AG10803 (cell line): ENCODE measurements at regions not wholly inside any gene's neighbourhood (a gene's known extent, or its start where the extent isn't known, plus 50 kb on each side); places are given as distances from the start of the nearest gene placed in this dataset.

ENCODE experiments used
- DNase-seq: peaks from one replicate; pipeline ENCODE4 v3.0.0; 2010; ENCODE audit warnings: low read depth
- H3K4me3 ChIP-seq: 2 replicates; pipeline ENCODE4 v1.5.1; 2011; ENCODE audit warnings: mild to moderate bottlenecking, low read length, control low read depth
- TF ChIP-seq, protein P1 (sequence below): conservative IDR thresholded peaks from 2 replicates; pipeline ENCODE4 v1.5.1; 2011; ENCODE audit warnings: mild to moderate bottlenecking, low read length, control low read depth, inconsistent platforms

GRCh38 chr6:81387163-81387562 is 365.3 kb downstream of the TENT5A start:
- DNase-seq = no peak
- H3K4me3 ChIP-seq = no peak overlapping the region
- TF ChIP-seq, protein P1, sequence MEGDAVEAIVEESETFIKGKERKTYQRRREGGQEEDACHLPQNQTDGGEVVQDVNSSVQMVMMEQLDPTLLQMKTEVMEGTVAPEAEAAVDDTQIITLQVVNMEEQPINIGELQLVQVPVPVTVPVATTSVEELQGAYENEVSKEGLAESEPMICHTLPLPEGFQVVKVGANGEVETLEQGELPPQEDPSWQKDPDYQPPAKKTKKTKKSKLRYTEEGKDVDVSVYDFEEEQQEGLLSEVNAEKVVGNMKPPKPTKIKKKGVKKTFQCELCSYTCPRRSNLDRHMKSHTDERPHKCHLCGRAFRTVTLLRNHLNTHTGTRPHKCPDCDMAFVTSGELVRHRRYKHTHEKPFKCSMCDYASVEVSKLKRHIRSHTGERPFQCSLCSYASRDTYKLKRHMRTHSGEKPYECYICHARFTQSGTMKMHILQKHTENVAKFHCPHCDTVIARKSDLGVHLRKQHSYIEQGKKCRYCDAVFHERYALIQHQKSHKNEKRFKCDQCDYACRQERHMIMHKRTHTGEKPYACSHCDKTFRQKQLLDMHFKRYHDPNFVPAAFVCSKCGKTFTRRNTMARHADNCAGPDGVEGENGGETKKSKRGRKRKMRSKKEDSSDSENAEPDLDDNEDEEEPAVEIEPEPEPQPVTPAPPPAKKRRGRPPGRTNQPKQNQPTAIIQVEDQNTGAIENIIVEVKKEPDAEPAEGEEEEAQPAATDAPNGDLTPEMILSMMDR = no peak

DNA sequence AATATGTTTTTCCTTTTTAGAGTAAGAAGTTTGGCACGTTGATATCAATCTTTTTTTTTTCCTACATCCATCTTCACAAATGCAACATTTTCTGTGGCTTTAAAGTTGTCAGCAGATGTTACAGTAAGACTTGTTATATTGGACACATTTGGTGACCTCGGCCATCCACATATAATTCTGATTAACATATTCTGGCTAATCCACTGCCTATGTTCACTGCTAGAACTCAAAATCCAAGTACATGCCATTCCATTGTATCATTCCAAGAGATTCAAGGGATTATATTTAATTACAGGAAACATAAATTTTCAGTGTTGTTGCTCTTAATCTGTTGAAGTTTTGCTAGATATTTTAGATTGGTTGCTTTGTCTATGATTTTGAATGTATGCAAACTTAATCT is 367.6 kb downstream of the TENT5A start:
- no peak overlapping the region for H3K4me3 ChIP-seq
- TF ChIP-seq, protein P1 = no peak
- DNase-seq = peak; percentile 84

DNA sequence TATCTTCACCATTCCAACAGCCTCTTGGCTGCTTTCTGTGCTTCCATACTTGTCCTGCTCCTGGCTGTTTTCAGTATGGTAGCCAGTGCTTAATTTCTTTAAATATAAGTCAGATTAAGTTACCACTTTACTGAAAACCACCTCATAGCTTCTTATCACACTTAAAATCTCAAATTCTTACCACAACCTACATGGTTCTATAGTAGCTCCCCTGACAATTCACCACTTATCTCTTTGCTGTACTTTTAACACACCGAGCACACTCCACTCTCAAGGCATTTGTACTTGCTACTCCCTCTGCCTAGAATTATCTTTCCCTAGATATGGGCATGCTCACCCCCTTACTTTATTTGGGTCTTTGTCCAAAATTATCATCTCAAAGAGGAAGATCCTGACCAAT is 369.0 kb downstream of the TENT5A start:
- TF ChIP-seq, protein P1 = no peak
- DNase-seq = no peak
- H3K4me3 ChIP-seq = no peak overlapping the region

DNA sequence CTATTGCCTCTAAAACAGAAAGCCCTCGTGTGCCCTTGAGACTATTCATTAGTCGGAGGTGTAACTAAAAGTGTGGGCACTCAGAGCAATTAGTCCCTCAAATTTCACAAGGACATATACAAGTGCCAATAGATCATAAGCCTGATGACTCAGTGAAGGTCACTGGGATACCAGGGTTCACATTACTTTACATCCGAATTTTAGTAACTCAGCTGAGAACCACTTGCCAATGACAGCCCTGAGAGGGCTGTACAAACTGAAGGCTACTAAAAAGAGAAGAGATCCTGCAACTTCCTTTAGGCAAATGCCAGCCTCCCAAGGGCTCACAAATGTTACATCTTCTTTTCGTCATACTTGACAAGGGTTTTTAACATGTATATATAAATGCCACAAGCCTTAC is 369.6 kb downstream of the TENT5A start:
- no peak for DNase-seq
- TF ChIP-seq, protein P1 = no peak
- H3K4me3 ChIP-seq = no peak overlapping the region

DNA sequence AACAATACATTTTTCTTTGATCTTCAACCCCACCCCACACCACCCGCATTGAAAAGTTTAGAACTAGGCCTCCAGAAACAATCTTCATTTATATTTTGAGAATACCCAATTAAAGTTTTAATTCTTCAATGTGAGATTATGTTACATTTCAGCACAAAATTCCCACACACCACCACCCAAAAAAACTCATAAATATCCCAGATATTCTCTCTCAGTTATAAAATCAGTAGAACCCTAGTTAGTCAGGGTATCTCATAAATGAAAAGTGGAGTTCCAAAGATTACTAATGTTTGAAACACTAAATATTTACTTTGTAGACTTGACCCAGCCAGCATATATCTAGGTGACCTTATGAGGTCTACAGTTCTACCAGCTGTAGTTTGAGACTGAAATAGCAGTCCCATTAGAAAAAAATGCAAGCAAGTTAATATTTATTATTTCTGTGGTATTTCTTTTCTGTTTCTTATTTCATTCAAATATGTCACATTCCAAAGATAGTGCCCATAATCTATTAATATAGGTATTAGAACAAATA is 371.0 kb downstream of the TENT5A start:
- no peak for DNase-seq
- TF ChIP-seq, protein P1 = no peak
- H3K4me3 ChIP-seq = no peak overlapping the region

- no peak for DNase-seq
- TF ChIP-seq, protein P1 = no peak
- H3K4me3 ChIP-seq = no peak overlapping the region
Observed at GRCh38 chr6:81380718-81381338, 371.7 kb downstream of the TENT5A start.

DNA sequence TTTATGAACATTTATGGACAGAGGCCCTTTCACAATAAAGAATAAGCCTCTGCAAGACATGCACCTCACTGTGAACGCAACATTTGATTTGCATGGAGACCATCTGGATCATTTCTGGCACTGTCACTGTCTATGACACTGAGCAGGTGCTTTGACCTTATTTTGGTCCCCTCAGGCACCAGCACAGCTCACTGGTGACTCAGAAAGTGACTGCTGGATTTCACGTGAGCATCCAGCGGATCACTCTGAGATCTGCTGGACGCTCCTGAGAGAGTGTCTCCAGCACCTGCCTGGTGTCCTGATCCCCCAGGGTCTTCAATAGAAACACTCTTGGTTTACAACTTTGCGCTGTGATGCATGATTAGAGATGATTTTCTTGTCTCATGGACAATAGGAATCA is 375.7 kb downstream of the TENT5A start:
- DNase-seq = no peak
- TF ChIP-seq, protein P1 = no peak
- no peak overlapping the region for H3K4me3 ChIP-seq
